Activated CD8-positive, alpha-beta memory T cell treated with anti-CD3 and anti-CD28 coated beads for 36 hours (primary cell): ENCODE measurements at regions not wholly inside any gene's neighbourhood (a gene's known extent, or its start where the extent isn't known, plus 50 kb on each side); places are given as distances from the start of the nearest gene placed in this dataset.

Experiments used
- CTCF ChIA-PET: fragments of 350-600 bp; sonication (Branson Sonifier 250); formaldehyde crosslinking; loops from one replicate; lab custom pipeline; 2021; ENCODE audit warnings: antibody characterized with exemption; lab: Charles Lee
- POLR2A ChIA-PET: fragments of 350-600 bp; sonication (Branson Sonifier 250); formaldehyde crosslinking; loops from one replicate; lab custom pipeline; 2021; ENCODE audit warnings: antibody characterized with exemption; lab: Charles Lee

GRCh38 chrX:139203651-139204570 lies 326.6 kb upstream of the F9 start:
- CTCF ChIA-PET, result no interaction called here
- POLR2A ChIA-PET, result no interaction called here

GRCh38 chrX:139202742-139203420 lies 327.7 kb upstream of the F9 start:
- POLR2A ChIA-PET, result no interaction called here
- CTCF ChIA-PET, result no interaction called here

- ChIA-PET CTCF (no interaction called here), POLR2A (no interaction called here)
These were observed 328.6 kb upstream of the F9 start for GRCh38 chrX:139201924-139202323.

- ChIA-PET POLR2A (no interaction called here), CTCF (no interaction called here)
These were observed 329.7 kb upstream of the F9 start for GRCh38 chrX:139200793-139201192.

GRCh38 chrX:139200346-139200745 lies 330.2 kb upstream of the F9 start:
- ChIA-PET POLR2A (no interaction called here), CTCF (no interaction called here)

GRCh38 chrX:139199933-139200332 lies 330.6 kb upstream of the F9 start:
- CTCF ChIA-PET, result no interaction called here
- POLR2A ChIA-PET, result no interaction called here

- ChIA-PET POLR2A (no interaction called here), CTCF (no interaction called here)
These were observed 331.6 kb upstream of the F9 start for GRCh38 chrX:139198936-139199335.

- POLR2A ChIA-PET, result no interaction called here
- CTCF ChIA-PET, result no interaction called here
These were observed 333.6 kb upstream of the F9 start for GRCh38 chrX:139196890-139197289.

GRCh38 chrX:139194571-139195280 lies 335.8 kb upstream of the F9 start:
- POLR2A ChIA-PET, result no interaction called here
- CTCF ChIA-PET, result no interaction called here

- ChIA-PET CTCF (no interaction called here), POLR2A (no interaction called here)
These were observed 338.1 kb upstream of the F9 start for GRCh38 chrX:139192386-139192961.

GRCh38 chrX:139191746-139192385 lies 338.7 kb upstream of the F9 start:
- CTCF ChIA-PET, result no interaction called here
- POLR2A ChIA-PET, result no interaction called here

GRCh38 chrX:139191286-139191685 lies 339.3 kb upstream of the F9 start:
- POLR2A ChIA-PET, result no interaction called here
- CTCF ChIA-PET, result no interaction called here

GRCh38 chrX:139187738-139188137 lies 342.8 kb upstream of the F9 start:
- POLR2A ChIA-PET, result no interaction called here
- CTCF ChIA-PET, result no interaction called here

- POLR2A ChIA-PET, result no interaction called here
- CTCF ChIA-PET, result no interaction called here
These were observed 343.5 kb upstream of the F9 start for GRCh38 chrX:139186991-139187390.

GRCh38 chrX:139179592-139179991 lies 350.9 kb upstream of the F9 start:
- ChIA-PET CTCF (no interaction called here), POLR2A (no interaction called here)

GRCh38 chrX:139178980-139179379 lies 351.6 kb upstream of the F9 start:
- POLR2A ChIA-PET, result no interaction called here
- CTCF ChIA-PET, result no interaction called here

- POLR2A ChIA-PET, result no interaction called here
- CTCF ChIA-PET, result no interaction called here
These were observed 357.8 kb upstream of the F9 start for GRCh38 chrX:139172731-139173130.

- CTCF ChIA-PET, result no interaction called here
- POLR2A ChIA-PET, result no interaction called here
These were observed 359.9 kb upstream of the F9 start for GRCh38 chrX:139170526-139171173.

GRCh38 chrX:139167282-139167681 lies 363.3 kb upstream of the F9 start:
- ChIA-PET CTCF (no interaction called here), POLR2A (no interaction called here)
